HepG2 (cell line): ENCODE measurements at regions not wholly inside any gene's neighbourhood (a gene's known extent, or its start where the extent isn't known, plus 50 kb on each side); places are given as distances from the start of the nearest gene placed in this dataset.
A peak's percentile ranks its signal among the peaks of the same experiment; 100 is the strongest.

Experiments used
- BCLAF1 ChIP-seq: fragments of 450-650 bp; IDR thresholded peaks from 2 replicates; pipeline ENCODE4 v1.6.1; 2017; ENCODE audit warnings: mild to moderate bottlenecking
- GABPA ChIP-seq, 2 experiments: IDR thresholded peaks; 2 replicates each; pipeline ENCODE4 v1.6.1; 2011 to 2016; ENCODE audit warnings: low read depth in 2 of 2, low read length in 1 of 2, missing biosample characterization in 1 of 2, missing genetic modification characterization in 1 of 2
- HMGXB4 ChIP-seq, 2 experiments: sonication (generic) in 1 of 2; formaldehyde crosslinking in 1 of 2; IDR thresholded peaks; 2 replicates each; pipeline versions ENCODE4 v1.4.0 to v1.6.1; 2018 to 2020; ENCODE audit warnings: missing genetic modification reagents in 2 of 2, borderline replicate concordance in 1 of 2, low read depth in 1 of 2, mild to moderate bottlenecking in 1 of 2, missing biosample characterization in 1 of 2
- HNF4A ChIP-seq: sonication (generic); formaldehyde crosslinking; IDR thresholded peaks from 2 replicates; pipeline ENCODE4 v1.4.0; 2020; ENCODE audit warnings: missing genetic modification reagents
- JUN ChIP-seq: sonication (generic); formaldehyde crosslinking; IDR thresholded peaks from 2 replicates; pipeline ENCODE4 v1.4.0; 2020; ENCODE audit warnings: mild to moderate bottlenecking, missing genetic modification reagents
- MTA3 ChIP-seq: sonication (generic); formaldehyde crosslinking; IDR thresholded peaks from 2 replicates; pipeline ENCODE4 v1.4.0; 2020; ENCODE audit warnings: missing genetic modification reagents
- PHF5A ChIP-seq: IDR thresholded peaks from one replicate; pipeline ENCODE4 v1.6.1; 2018; ENCODE audit warnings: low read depth, missing genetic modification reagents; ENCODE audit not compliant: unreplicated experiment
- SAFB2 ChIP-seq: sonication (generic); formaldehyde crosslinking; IDR thresholded peaks from 2 replicates; pipeline ENCODE4 v1.5.1; 2020; ENCODE audit warnings: missing genetic modification reagents, low read depth, mild to moderate bottlenecking, borderline replicate concordance
- STAG1 ChIP-seq: sonication (generic); formaldehyde crosslinking; IDR thresholded peaks from 2 replicates; pipeline ENCODE4 v1.4.0; 2020; ENCODE audit warnings: missing genetic modification reagents
- TEAD3 ChIP-seq: optimal IDR thresholded peaks from 2 replicates; pipeline ENCODE3; 2016; ENCODE audit warnings: borderline replicate concordance
- ZEB1 ChIP-seq: IDR thresholded peaks from 2 replicates; pipeline ENCODE4 v1.6.1; 2012; ENCODE audit warnings: mild to moderate bottlenecking, low read depth, inconsistent platforms; ENCODE audit not compliant: insufficient replicate concordance

GRCh38 chr2:47686018-47686417 is 96.9 kb upstream of the MSH6 start (continued):
- no peak for TF ChIP-seq HMGXB4 (CRISPR knock-in tag; IDR thresholded peaks at IDR 0.05; ENCODE audit: borderline replicate concordance in 1 of 2, low read depth in 1 of 2)
- no peak for TF ChIP-seq STAG1 (CRISPR knock-in tag)
- peak; percentile 45 for TF ChIP-seq ZEB1
- TF ChIP-seq GABPA (IDR thresholded peaks at IDR 0.05; ENCODE audit: low read depth, low read length): no peak
- peak; percentile 17; the same call in 1 of the 2 replicates for TF ChIP-seq GABPA (CRISPR knock-in tag; IDR thresholded peaks at IDR 0.05; ENCODE audit: low read depth)
- TF ChIP-seq JUN (CRISPR knock-in tag): no peak
- TF ChIP-seq SAFB2 (CRISPR knock-in tag): no peak
- TF ChIP-seq MTA3 (CRISPR knock-in tag): no peak
- peak; percentile 48 for TF ChIP-seq HNF4A (CRISPR knock-in tag)
- peak; percentile 61 for TF ChIP-seq TEAD3 (CRISPR knock-in tag)
- no peak for TF ChIP-seq PHF5A (CRISPR knock-in tag)
- no peak for TF ChIP-seq BCLAF1
